Lung microvascular endothelial cell (primary cell): ENCODE measurements at regions not wholly inside any gene's neighbourhood (a gene's known extent, or its start where the extent isn't known, plus 50 kb on each side); places are given as distances from the start of the nearest gene placed in this dataset.

Experiments used
- DNase-seq, 2 donors: peaks; one replicate each; pipeline versions ENCODE4 v3.0.0 to v3.0.0-alpha.2; 2010; ENCODE audit warnings: low read depth in 2 of 2

GRCh38 chr7:95668504-95669018 is 72.2 kb upstream of the PDK4 start:
- DNase-seq, result no peak

- DNase-seq, result no peak
Measured at GRCh38 chr7:95662987-95663386, 66.7 kb upstream of the PDK4 start.

- no peak for DNase-seq
Measured at GRCh38 chr7:95660023-95660434, 63.7 kb upstream of the PDK4 start.

- no peak for DNase-seq
Measured at GRCh38 chr7:95658676-95659075, 62.4 kb upstream of the PDK4 start.

GRCh38 chr7:95649546-95649945 is 53.2 kb upstream of the PDK4 start:
- no peak for DNase-seq

- no peak for DNase-seq
Measured at GRCh38 chr7:95646350-95646749, 50.0 kb upstream of the PDK4 start.
